GM12878 (cell line): ENCODE measurements at regions not wholly inside any gene's neighbourhood (a gene's known extent, or its start where the extent isn't known, plus 50 kb on each side); places are given as distances from the start of the nearest gene placed in this dataset.

Experiments used
- ATAC-seq: fragments of 200-7000 bp; cut with Tn5 transposase; 3 replicates; pipeline ENCODE4 v1.9.1; 2020; ENCODE audit warnings: mild to moderate bottlenecking, moderate library complexity
- BruUV-seq: library from RNA; stranded (reverse); fragments of 400-500 nt; replicated peaks from 2 replicates; lab custom pipeline; 2021; lab: Mats Ljungman, UMichigan
- CTCF ChIA-PET: fragments of 300-600 bp; sonication (Branson Sonifier 250); formaldehyde crosslinking; extraction: SDS; loops from one replicate; lab custom pipeline; 2021; ENCODE audit warnings: inconsistent platforms; lab: Yijun Ruan, JAX
- POLR2A ChIA-PET: fragments of 350-600 bp; formaldehyde crosslinking; extraction: SDS; loops from one replicate; lab custom pipeline; 2021; ENCODE audit warnings: inconsistent platforms; lab: Charles Lee
- RAD21 ChIA-PET: fragments of 300-600 bp; sonication (Branson Sonifier 250); formaldehyde crosslinking; loops from one replicate; lab custom pipeline; 2023; ENCODE audit warnings: antibody characterized with exemption; ENCODE audit not compliant: unreplicated experiment; lab: Charles Lee
- SMC1A ChIA-PET: fragments of 300-600 bp; sonication (Branson Sonifier 250); formaldehyde crosslinking; loops from one replicate; lab custom pipeline; 2023; ENCODE audit not compliant: unreplicated experiment, uncharacterized antibody; lab: Charles Lee
- DNase-seq: peaks from one replicate; pipeline ENCODE4 v3.0.0-alpha.2; 2011; ENCODE audit warnings: low read depth, low spot score
- FAIRE-seq: peaks from 3 replicates; lab custom pipeline; 2011; peaks lifted over from hg19 to GRCh38; lab: Jason Lieb, UNC
- H2AFZ ChIP-seq: 2 replicates; pipeline ENCODE4 v1.6.0; 2011; ENCODE audit warnings: low read depth, low read length, control low read depth; ENCODE audit not compliant: control insufficient read depth
- H3K27ac ChIP-seq: 2 replicates; pipeline ENCODE4 v1.5.1; 2011; ENCODE audit warnings: control low read depth; ENCODE audit not compliant: control insufficient read depth, insufficient read depth
- H3K27me3 ChIP-seq, 2 experiments: replicated peaks in 1 of 2; 2 replicates each; pipeline versions ENCODE4 v1.6.0 to v1.6.1; 2011; ENCODE audit warnings: low read length in 1 of 2; ENCODE audit not compliant: control insufficient read depth in 2 of 2, insufficient read depth in 2 of 2
- H3K36me3 ChIP-seq, 2 experiments: 2 replicates each; pipeline ENCODE4 v1.5.1; 2011; ENCODE audit warnings: low read length in 1 of 2; ENCODE audit not compliant: control insufficient read depth in 2 of 2, insufficient read depth in 2 of 2
- H3K4me1 ChIP-seq: 2 replicates; pipeline ENCODE4 v1.6.1; 2011; ENCODE audit warnings: mild to moderate bottlenecking, low read length, moderate library complexity, mixed read lengths; ENCODE audit not compliant: control insufficient read depth, insufficient read depth
- H3K4me2 ChIP-seq: 2 replicates; pipeline ENCODE4 v1.6.0; 2011; ENCODE audit warnings: control low read depth; ENCODE audit not compliant: control insufficient read depth, insufficient read depth
- H3K4me3 ChIP-seq: fragments of 200-600 bp; sonication (generic); 2 replicates; pipeline ENCODE4 v1.5.1; 2016
- H3K79me2 ChIP-seq: 2 replicates; pipeline ENCODE4 v1.6.0; 2011; ENCODE audit warnings: low read length; ENCODE audit not compliant: control insufficient read depth, insufficient read depth
- H3K9ac ChIP-seq: 2 replicates; pipeline ENCODE4 v1.8.0; 2011; ENCODE audit warnings: low read length, control low read depth, mixed read lengths; ENCODE audit not compliant: control insufficient read depth, insufficient read depth
- H3K9me3 ChIP-seq: replicated peaks from 3 replicates; pipeline ENCODE4 v1.5.1; 2011; ENCODE audit warnings: mild to moderate bottlenecking, low read length; ENCODE audit not compliant: control insufficient read depth, insufficient read depth
- H4K20me1 ChIP-seq: 2 replicates; pipeline ENCODE4 v1.6.0; 2011; ENCODE audit not compliant: control insufficient read depth, insufficient read depth
- BACH1 ChIP-seq: fragments of 450-650 bp; IDR thresholded peaks from 2 replicates; pipeline ENCODE4 v1.6.1; 2017; ENCODE audit warnings: mild to moderate bottlenecking, borderline replicate concordance
- CBFB ChIP-seq: IDR thresholded peaks from 2 replicates; pipeline ENCODE4 v1.6.1; 2016; ENCODE audit warnings: antibody characterized with exemption, low read depth
- EGR1 ChIP-seq, 2 experiments: IDR thresholded peaks; 1 replicate in 1 of 2; 2 replicates in 1 of 2; pipeline ENCODE4 v1.6.1; 2011 to 2012; ENCODE audit warnings: low read depth in 2 of 2, low read length in 2 of 2, borderline replicate concordance in 1 of 2, mild to moderate bottlenecking in 1 of 2, moderate library complexity in 1 of 2
- GATAD2B ChIP-seq: fragments of 450-650 bp; conservative IDR thresholded peaks from 2 replicates; pipeline ENCODE4 v1.6.1; 2017; ENCODE audit warnings: low read depth, mild to moderate bottlenecking, moderate library complexity
- HDAC2 ChIP-seq: fragments of 200-600 bp; sonication (generic); IDR thresholded peaks from 2 replicates; pipeline ENCODE4 v1.6.1; 2017
- POLR2A ChIP-seq: IDR thresholded peaks from 2 replicates; pipeline ENCODE4 v1.6.1; 2011; ENCODE audit warnings: low read depth, mild to moderate bottlenecking, low read length
- POU2F2 ChIP-seq: IDR thresholded peaks from 3 replicates; pipeline ENCODE4 v1.6.1; 2011; ENCODE audit warnings: low read depth, mild to moderate bottlenecking, low read length, borderline replicate concordance
- RELA ChIP-seq: fragments of 450-650 bp; IDR thresholded peaks from 2 replicates; pipeline ENCODE4 v1.8.0; 2014; ENCODE audit warnings: borderline replicate concordance; ENCODE audit not compliant: partially characterized antibody
- SMARCA5 ChIP-seq: fragments of 450-650 bp; IDR thresholded peaks from 2 replicates; pipeline ENCODE4 v1.6.1; 2017; ENCODE audit warnings: mild to moderate bottlenecking
- TAF1 ChIP-seq: IDR thresholded peaks from 2 replicates; pipeline ENCODE4 v1.6.1; 2011; ENCODE audit warnings: mild to moderate bottlenecking, low read depth, low read length, borderline replicate concordance
- ZBTB4 ChIP-seq: fragments of 450-650 bp; formaldehyde crosslinking; IDR thresholded peaks from 2 replicates; pipeline ENCODE4 v1.4.0; 2022; ENCODE audit warnings: mild to moderate bottlenecking, moderate library complexity
- ZNF24 ChIP-seq: fragments of 450-650 bp; IDR thresholded peaks from 2 replicates; pipeline ENCODE4 v1.6.1; 2017; ENCODE audit warnings: antibody characterized with exemption, mild to moderate bottlenecking
- ZNF274 ChIP-seq: IDR thresholded peaks from one replicate; pipeline ENCODE4 v1.8.0; 2011; ENCODE audit not compliant: insufficient read length, insufficient read depth
- WGBS: methylation state at CpG from one replicate; pipeline ENCODE4 v1.1.6; 2016; ENCODE audit warnings: low lambda C conversion rate; ENCODE audit not compliant: insufficient replicate concordance, insufficient coverage; ENCODE audit errors: missing lambda C conversion rate; 5-methylcytosine and 5-hydroxymethylcytosine counted together
- in situ Hi-C: fragments of 300-500 bp; cut with MboI; formaldehyde crosslinking; loops from 9 replicates; pipeline ENCODE4 v1.14.3; 2018; ENCODE audit warnings: mixed read lengths
- intact Hi-C: fragments of 100-400 bp; cut with micrococcal nuclease; formaldehyde crosslinking; loops from one replicate; pipeline ENCODE4 v1.14.2; 2022; ENCODE audit not compliant: unreplicated experiment

DNA sequence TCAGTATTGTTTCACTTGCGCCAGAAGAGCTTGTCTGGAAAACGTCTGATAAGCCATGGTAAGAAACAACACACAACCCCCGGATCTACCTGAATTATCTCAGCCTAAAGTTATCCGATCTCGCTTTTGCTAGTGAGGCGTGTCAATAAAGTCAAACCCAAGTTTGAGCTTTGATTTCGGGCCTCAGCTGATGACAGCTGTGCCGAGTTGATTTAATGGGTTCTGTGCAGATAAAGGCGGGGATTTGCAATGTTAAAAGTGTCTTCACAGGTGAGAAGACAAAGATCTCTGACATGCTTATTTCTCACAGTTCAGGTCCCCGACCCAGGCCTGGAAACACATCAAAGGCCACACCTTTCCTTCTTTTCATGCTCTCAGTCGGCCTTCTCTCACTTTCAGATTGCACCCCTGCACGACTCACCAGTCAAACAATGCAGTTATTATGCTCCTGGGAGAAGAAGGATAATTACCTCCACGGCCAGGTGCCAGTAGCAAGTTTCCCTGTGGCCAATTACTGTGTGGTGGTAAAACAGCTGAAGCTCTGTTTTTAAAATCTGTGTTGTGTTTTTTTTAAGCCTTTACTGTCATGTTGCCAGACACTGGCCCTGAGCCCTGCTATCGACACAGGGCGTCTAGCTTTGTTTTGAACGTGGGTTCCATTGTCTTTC lies 245.3 kb upstream of the RUNX1 start:
- DNase-seq (no peak), FAIRE-seq (no peak), ATAC-seq (no peak)
- Histone ChIP-seq H3K9ac (no peak overlapping the region), H3K4me1 (no peaks in the 10 kb centered on the region), H3K4me3 (no peak overlapping the region), H2AFZ (no peak overlapping the region), H3K27me3 (no peaks in the 10 kb centered on the region), H3K36me3 (no peaks in the 10 kb centered on the region), H3K4me2 (no peak overlapping the region), H3K79me2 (no peaks in the 10 kb centered on the region), H4K20me1 (no peaks in the 10 kb centered on the region), H3K9me3 (no peaks in the 10 kb centered on the region), H3K27ac (no peak overlapping the region)
- intact Hi-C loops (no loop called here), in situ Hi-C loops (no loop called here)
- POLR2A ChIA-PET: no interaction called here
- TF ChIP-seq GATAD2B (no peak), CBFB (no peak), POLR2A (no peak), TAF1 (no peak), SMARCA5 (no peak), ZBTB4 (CRISPR knock-in tag) (no peak), HDAC2 (no peak), BACH1 (no peak), RELA (no peak), ZNF24 (no peak), POU2F2 (no peak), ZNF274 (no peak), EGR1 (IDR thresholded peaks at IDR 0.05; ENCODE audit: borderline replicate concordance in 1 of 2, low read depth in 2 of 2, low read length in 2 of 2) (no peak)
- WGBS: 33% methylated on average over 16 of the region's 16 CpGs
- SMC1A ChIA-PET: interaction anchor here (1.0 kb wide), 1 partner anchor 119 kb away, joined by 3 read pairs; no protein-coding TSS in a partner anchor
- CTCF ChIA-PET: no interaction called here
- no TSS peak for BruUV-seq
- RAD21 ChIA-PET: no interaction called here
